NCI-H1694 treated with DMSO at 0.1 percent for 48 hours (cell line): ENCODE measurements at regions not wholly inside any gene's neighbourhood (a gene's known extent, or its start where the extent isn't known, plus 50 kb on each side); places are given as distances from the start of the nearest gene placed in this dataset.
A peak's percentile ranks its signal among the peaks of the same experiment; 100 is the strongest.

Experiments used
- DNase-seq: peaks from one replicate; lab custom pipeline; 2025; lab: John Stamatoyannopoulos, UW

- DNase-seq, result no peak
Observed at GRCh38 chr5:135120951-135121350, 86.9 kb upstream of the PITX1 start.

GRCh38 chr5:135119481-135119880 lies 85.5 kb upstream of the PITX1 start:
- no peak for DNase-seq

GRCh38 chr5:135117590-135117989 lies 83.6 kb upstream of the PITX1 start:
- DNase-seq, result no peak

GRCh38 chr5:135116160-135116561 lies 82.1 kb upstream of the PITX1 start:
- no peak for DNase-seq

- no peak for DNase-seq
Observed at GRCh38 chr5:135115591-135115990, 81.6 kb upstream of the PITX1 start.

GRCh38 chr5:135114759-135115158 lies 80.7 kb upstream of the PITX1 start:
- no peak for DNase-seq

GRCh38 chr5:135112008-135112725 lies 78.1 kb upstream of the PITX1 start:
- no peak for DNase-seq

GRCh38 chr5:135110785-135111596 lies 77.0 kb upstream of the PITX1 start:
- no peak for DNase-seq

GRCh38 chr5:135108992-135109391 lies 75.0 kb upstream of the PITX1 start:
- no peak for DNase-seq

GRCh38 chr5:135108569-135108968 lies 74.5 kb upstream of the PITX1 start:
- no peak for DNase-seq

- DNase-seq, result no peak
Observed at GRCh38 chr5:135107986-135108385, 74.0 kb upstream of the PITX1 start.

- DNase-seq, result peak; percentile 10
Observed at GRCh38 chr5:135106610-135107471, 72.8 kb upstream of the PITX1 start.

- DNase-seq, result no peak
Observed at GRCh38 chr5:135106136-135106535, 72.1 kb upstream of the PITX1 start.

- DNase-seq, result no peak
Observed at GRCh38 chr5:135105105-135105484, 71.1 kb upstream of the PITX1 start.

- DNase-seq, result no peak
Observed at GRCh38 chr5:135103575-135103853, 69.5 kb upstream of the PITX1 start.

- DNase-seq, result no peak
Observed at GRCh38 chr5:135102716-135103574, 68.9 kb upstream of the PITX1 start.

GRCh38 chr5:135100431-135100830 lies 66.4 kb upstream of the PITX1 start:
- DNase-seq, result no peak

- DNase-seq, result no peak
Observed at GRCh38 chr5:135100011-135100410, 66.0 kb upstream of the PITX1 start.

GRCh38 chr5:135097390-135097789 lies 63.4 kb upstream of the PITX1 start:
- no peak for DNase-seq

GRCh38 chr5:135095871-135096270 lies 61.8 kb upstream of the PITX1 start:
- no peak for DNase-seq

- no peak for DNase-seq
Observed at GRCh38 chr5:135095052-135095715, 61.2 kb upstream of the PITX1 start.
